OCI-LY1 (cell line): ENCODE measurements at regions not wholly inside any gene's neighbourhood (a gene's known extent, or its start where the extent isn't known, plus 50 kb on each side); places are given as distances from the start of the nearest gene placed in this dataset.

Experiments used
- H2AFZ ChIP-seq: fragments of 200-600 bp; sonication (generic), shearing (Covaris generic); 2 replicates; pipeline ENCODE4 v1.6.0; 2014; ENCODE audit warnings: antibody characterized with exemption, mild to moderate bottlenecking, low read length
- H3F3A ChIP-seq: fragments of 200-600 bp; sonication (generic), shearing (Covaris generic); 2 replicates; pipeline ENCODE4 v1.6.0; 2014; ENCODE audit warnings: mild to moderate bottlenecking, antibody characterized with exemption, low read length, moderate library complexity; ENCODE audit not compliant: insufficient read depth
- H3K27ac ChIP-seq: fragments of 200-600 bp; sonication (generic); 2 replicates; pipeline ENCODE4 v1.5.1; 2014; ENCODE audit warnings: low read length, mixed run types, mild to moderate bottlenecking, low read depth; ENCODE audit not compliant: poor library complexity, severe bottlenecking
- H3K27me3 ChIP-seq: fragments of 200-600 bp; sonication (generic); 2 replicates; pipeline ENCODE4 v1.6.0; 2014; ENCODE audit warnings: antibody characterized with exemption, mild to moderate bottlenecking, low read length, moderate library complexity; ENCODE audit not compliant: insufficient read depth
- H3K36me3 ChIP-seq: fragments of 200-600 bp; sonication (generic); 2 replicates; pipeline ENCODE4 v1.6.1; 2014; ENCODE audit warnings: mild to moderate bottlenecking, antibody characterized with exemption, low read length, moderate library complexity, mixed read lengths; ENCODE audit not compliant: insufficient read depth
- H3K4me1 ChIP-seq: fragments of 200-600 bp; sonication (generic); 2 replicates; pipeline ENCODE4 v1.5.1; 2014; ENCODE audit warnings: mild to moderate bottlenecking, low read length, moderate library complexity; ENCODE audit not compliant: insufficient read depth, severe bottlenecking
- H3K4me2 ChIP-seq: fragments of 200-600 bp; sonication (generic), shearing (Covaris generic); 2 replicates; pipeline ENCODE4 v1.6.1; 2014; ENCODE audit warnings: low read length
- H3K4me3 ChIP-seq: fragments of 200-600 bp; sonication (generic); 2 replicates; pipeline ENCODE4 v1.5.1; 2014; ENCODE audit warnings: low read length, low read depth, mild to moderate bottlenecking, mixed read lengths; ENCODE audit not compliant: poor library complexity, severe bottlenecking
- H3K79me2 ChIP-seq: fragments of 200-600 bp; shearing (Covaris generic); 2 replicates; pipeline ENCODE4 v1.6.1; 2016; ENCODE audit warnings: mixed run types, low read length, mixed read lengths; ENCODE audit not compliant: insufficient read depth
- H3K9ac ChIP-seq: fragments of 200-600 bp; sonication (generic), shearing (Covaris generic); 2 replicates; pipeline ENCODE4 v1.6.1; 2014; ENCODE audit warnings: mild to moderate bottlenecking, low read length, mixed read lengths
- H3K9me2 ChIP-seq: fragments of 200-600 bp; sonication (generic), shearing (Covaris generic); 2 replicates; pipeline ENCODE4 v1.6.1; 2014; ENCODE audit warnings: low read depth, mild to moderate bottlenecking, low read length, mixed read lengths
- H3K9me3 ChIP-seq: fragments of 200-600 bp; shearing (Covaris generic); 2 replicates; pipeline ENCODE4 v1.6.1; 2014; ENCODE audit warnings: low read length, mixed read lengths
- H4K20me1 ChIP-seq: fragments of 200-600 bp; sonication (generic), shearing (Covaris generic); 2 replicates; pipeline ENCODE4 v1.6.0; 2016; ENCODE audit warnings: mild to moderate bottlenecking, low read length; ENCODE audit not compliant: insufficient read depth
- EZH2 ChIP-seq: fragments of 200-600 bp; sonication (generic), shearing (Covaris generic); IDR thresholded peaks from 2 replicates; pipeline ENCODE4 v1.8.0; 2017; ENCODE audit warnings: borderline replicate concordance, mixed run types, mild to moderate bottlenecking, antibody characterized with exemption, low read length, moderate library complexity, mixed read lengths
- TF ChIP-seq, protein P1 (sequence below): fragments of 200-600 bp; sonication (generic), shearing (Covaris generic); IDR thresholded peaks from 2 replicates; pipeline ENCODE4 v1.5.1; 2017; ENCODE audit warnings: mild to moderate bottlenecking, antibody characterized with exemption, low read length, moderate library complexity, mixed read lengths

DNA sequence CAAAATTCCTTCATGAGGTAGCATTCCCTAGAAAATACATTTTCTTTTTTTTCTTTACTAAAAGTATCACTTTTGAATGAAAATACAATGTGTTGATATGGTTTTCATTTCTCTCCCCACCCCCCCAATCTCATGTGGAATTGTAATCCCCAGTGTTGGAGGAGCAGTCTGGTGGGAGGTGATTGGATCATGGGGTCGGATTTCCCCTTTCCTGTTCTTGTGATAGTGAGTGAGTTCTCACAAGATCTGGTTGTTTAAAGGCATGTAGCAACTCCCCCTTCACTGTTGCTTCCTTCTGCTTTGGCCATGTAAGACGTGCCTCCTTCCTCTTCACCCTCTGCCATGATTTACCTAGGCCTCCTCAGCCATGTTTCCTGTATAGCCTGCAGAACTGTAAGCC lies 790.3 kb upstream of the KCND2 start:
- no peak overlapping the region for H3K9ac ChIP-seq
- H3K9me3 ChIP-seq, result no peaks in the 10 kb centered on the region
- H3K27ac ChIP-seq, result no peak overlapping the region
- H2AFZ ChIP-seq, result no peak overlapping the region
- TF ChIP-seq, protein P1, sequence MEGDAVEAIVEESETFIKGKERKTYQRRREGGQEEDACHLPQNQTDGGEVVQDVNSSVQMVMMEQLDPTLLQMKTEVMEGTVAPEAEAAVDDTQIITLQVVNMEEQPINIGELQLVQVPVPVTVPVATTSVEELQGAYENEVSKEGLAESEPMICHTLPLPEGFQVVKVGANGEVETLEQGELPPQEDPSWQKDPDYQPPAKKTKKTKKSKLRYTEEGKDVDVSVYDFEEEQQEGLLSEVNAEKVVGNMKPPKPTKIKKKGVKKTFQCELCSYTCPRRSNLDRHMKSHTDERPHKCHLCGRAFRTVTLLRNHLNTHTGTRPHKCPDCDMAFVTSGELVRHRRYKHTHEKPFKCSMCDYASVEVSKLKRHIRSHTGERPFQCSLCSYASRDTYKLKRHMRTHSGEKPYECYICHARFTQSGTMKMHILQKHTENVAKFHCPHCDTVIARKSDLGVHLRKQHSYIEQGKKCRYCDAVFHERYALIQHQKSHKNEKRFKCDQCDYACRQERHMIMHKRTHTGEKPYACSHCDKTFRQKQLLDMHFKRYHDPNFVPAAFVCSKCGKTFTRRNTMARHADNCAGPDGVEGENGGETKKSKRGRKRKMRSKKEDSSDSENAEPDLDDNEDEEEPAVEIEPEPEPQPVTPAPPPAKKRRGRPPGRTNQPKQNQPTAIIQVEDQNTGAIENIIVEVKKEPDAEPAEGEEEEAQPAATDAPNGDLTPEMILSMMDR, result no peak
- TF ChIP-seq EZH2, result no peak
- peaks cover 2% of the 10 kb centered on the region; the same call in 1 of the 2 replicates for H3K9me2 ChIP-seq
- H3K4me2 ChIP-seq, result no peak overlapping the region
- no peaks in the 10 kb centered on the region for H3K79me2 ChIP-seq
- no peaks in the 10 kb centered on the region for H3K36me3 ChIP-seq
- H3K4me1 ChIP-seq, result no peaks in the 10 kb centered on the region
- H3F3A ChIP-seq, result no peaks in the 10 kb centered on the region
- H4K20me1 ChIP-seq, result no peaks in the 10 kb centered on the region
- H3K27me3 ChIP-seq, result no peaks in the 10 kb centered on the region
- H3K4me3 ChIP-seq, result no peak overlapping the region

DNA sequence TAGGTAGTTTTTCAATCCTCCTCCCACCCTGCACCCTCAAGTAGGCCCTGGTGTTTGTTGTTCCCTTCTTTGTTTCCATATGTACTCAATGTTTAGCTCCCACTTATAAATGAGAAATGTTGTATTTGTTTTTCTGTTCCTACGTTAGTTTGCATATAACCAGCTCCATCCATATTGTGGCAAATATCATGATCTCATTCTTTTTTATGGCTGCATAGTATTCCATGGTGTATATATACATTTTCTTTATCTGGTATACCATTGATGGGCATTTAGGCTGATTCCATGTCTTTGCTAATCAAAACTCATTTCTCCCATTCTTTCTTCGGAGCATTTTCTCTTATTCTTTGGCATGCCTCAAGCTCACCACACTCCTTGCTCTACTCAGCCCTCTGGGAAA lies 789.6 kb upstream of the KCND2 start:
- H4K20me1 ChIP-seq, result no peaks in the 10 kb centered on the region
- no peak overlapping the region for H3K9ac ChIP-seq
- TF ChIP-seq, protein P1, result no peak
- no peak for TF ChIP-seq EZH2

DNA sequence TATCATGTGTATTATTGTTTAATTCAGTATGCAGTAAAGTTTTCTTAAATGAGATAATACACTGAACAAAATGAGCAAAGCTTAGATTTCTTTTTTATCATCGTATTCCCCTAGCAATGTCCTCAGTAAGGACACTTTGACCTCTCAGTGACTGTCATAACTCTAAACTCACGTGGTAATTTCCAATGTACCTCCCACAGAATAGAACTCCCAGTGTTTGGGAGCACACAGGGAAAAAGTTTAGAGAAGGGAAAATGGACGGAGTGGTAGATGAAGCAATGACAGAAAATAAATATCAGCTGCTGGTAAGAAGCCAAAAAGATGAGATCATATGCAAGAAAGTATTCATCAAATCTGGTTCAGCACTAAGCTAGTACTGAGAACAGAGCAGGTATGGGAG lies 758.6 kb upstream of the KCND2 start:
- H3K79me2 ChIP-seq, result no peaks in the 10 kb centered on the region
- H4K20me1 ChIP-seq, result no peaks in the 10 kb centered on the region
- H3K9me3 ChIP-seq, result no peaks in the 10 kb centered on the region
- no peak overlapping the region for H3K4me2 ChIP-seq
- no peak overlapping the region for H2AFZ ChIP-seq
- no peak overlapping the region for H3K4me3 ChIP-seq
- H3K27ac ChIP-seq, result no peak overlapping the region
- H3K27me3 ChIP-seq, result no peaks in the 10 kb centered on the region
- H3F3A ChIP-seq, result no peaks in the 10 kb centered on the region
- H3K9ac ChIP-seq, result no peak overlapping the region
- H3K4me1 ChIP-seq, result no peaks in the 10 kb centered on the region
- TF ChIP-seq, protein P1, result no peak
- TF ChIP-seq EZH2, result no peak
- no peaks in the 10 kb centered on the region for H3K36me3 ChIP-seq
- peaks cover 7% of the 10 kb centered on the region; the same call in 1 of the 2 replicates for H3K9me2 ChIP-seq

More for the DNA sequence above, 789.6 kb upstream of the KCND2 start:
- Histone ChIP-seq H3K4me3 (no peak overlapping the region), H3K36me3 (no peaks in the 10 kb centered on the region), H3K27ac (no peak overlapping the region), H2AFZ (no peak overlapping the region), H3F3A (no peaks in the 10 kb centered on the region), H3K9me2 (peaks cover 2% of the 10 kb centered on the region; the same call in 1 of the 2 replicates), H3K4me1 (no peaks in the 10 kb centered on the region), H3K9me3 (no peaks in the 10 kb centered on the region), H3K27me3 (no peaks in the 10 kb centered on the region), H3K79me2 (no peaks in the 10 kb centered on the region), H3K4me2 (no peak overlapping the region)
